Stimulated activated CD4-positive, alpha-beta T cell treated with anti-CD3 and anti-CD28 coated beads, TNF-alpha, amount 100 ng/mL, for 48 hours (primary cell): ENCODE measurements at regions not wholly inside any gene's neighbourhood (a gene's known extent, or its start where the extent isn't known, plus 50 kb on each side); places are given as distances from the start of the nearest gene placed in this dataset.
"Not testable (repeated sequence)": the region's sequence is repeated elsewhere in the genome, so short reads cannot be mapped to it uniquely, and the experiment has no call there.

Experiments
- DNase-seq, 3 donors: peaks; one replicate each; pipeline ENCODE4 v3.0.0-alpha.2; 2020; ENCODE audit warnings: low read depth in 3 of 3

DNA sequence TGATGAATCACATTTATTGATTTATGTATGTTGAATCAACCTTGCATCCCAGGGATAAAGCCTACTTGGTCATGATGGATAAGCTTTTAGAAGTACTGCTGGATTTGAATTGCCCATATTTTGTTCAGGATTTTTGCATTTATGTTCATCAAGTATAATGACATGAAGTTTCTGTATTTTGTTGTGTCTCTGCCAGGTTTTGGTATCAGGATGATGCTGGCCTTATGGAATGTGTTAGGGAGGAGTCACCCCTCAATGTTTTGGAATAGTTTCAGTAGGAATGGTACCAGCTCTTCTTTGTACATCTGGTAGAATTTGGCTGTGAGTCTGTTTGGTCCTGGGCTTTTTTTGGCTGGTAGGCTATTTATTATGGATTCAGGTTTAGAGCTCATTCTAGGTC lies 1643.1 kb upstream of the B3GALT2 start:
- no peak for DNase-seq

GRCh38 chr1:194825382-194825781 lies 1639.0 kb upstream of the B3GALT2 start:
- DNase-seq: no peak

DNA sequence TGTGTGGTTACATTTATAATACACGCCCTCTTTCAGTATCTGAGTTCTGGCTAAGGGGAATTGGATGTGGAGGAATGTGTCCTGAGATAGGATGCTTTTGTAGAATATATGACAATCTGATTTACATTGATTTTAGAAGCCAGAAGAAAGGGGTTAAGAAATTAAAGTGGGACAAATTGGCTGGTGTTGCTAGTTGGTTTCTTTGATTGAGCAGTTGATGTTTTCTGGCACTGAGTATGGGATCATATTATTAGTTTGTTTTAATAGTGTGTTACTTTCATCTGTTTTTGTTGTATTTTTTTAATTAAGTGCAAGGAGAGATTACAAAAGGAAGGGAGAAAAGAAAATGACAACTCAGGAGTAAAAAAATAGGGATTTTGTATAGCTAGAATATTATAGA lies 1634.7 kb upstream of the B3GALT2 start:
- DNase-seq: no peak

- no peak for DNase-seq
Measured at GRCh38 chr1:194818674-194819073, 1632.3 kb upstream of the B3GALT2 start.

DNA sequence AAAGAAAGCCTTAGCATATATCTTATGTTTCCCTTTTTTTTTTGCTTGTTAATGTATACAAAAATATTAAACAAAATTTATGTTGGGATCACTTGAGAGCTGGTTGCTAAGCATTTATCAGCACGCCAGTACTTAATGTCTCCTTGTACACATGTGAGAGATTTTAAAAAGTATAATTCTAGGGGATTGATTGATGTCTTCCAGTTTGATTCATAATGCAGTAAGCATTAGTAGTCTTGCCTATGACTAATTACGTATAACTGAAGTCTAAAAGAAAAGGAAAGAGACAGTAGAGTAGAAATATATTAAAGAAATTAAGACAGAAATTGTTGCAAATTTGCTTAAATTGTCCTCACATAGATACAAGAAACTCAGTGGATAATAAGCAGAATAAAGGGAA lies 1630.4 kb upstream of the B3GALT2 start:
- DNase-seq: no peak

- no peak for DNase-seq
Measured at GRCh38 chr1:194813096-194813495, 1626.7 kb upstream of the B3GALT2 start.

DNA sequence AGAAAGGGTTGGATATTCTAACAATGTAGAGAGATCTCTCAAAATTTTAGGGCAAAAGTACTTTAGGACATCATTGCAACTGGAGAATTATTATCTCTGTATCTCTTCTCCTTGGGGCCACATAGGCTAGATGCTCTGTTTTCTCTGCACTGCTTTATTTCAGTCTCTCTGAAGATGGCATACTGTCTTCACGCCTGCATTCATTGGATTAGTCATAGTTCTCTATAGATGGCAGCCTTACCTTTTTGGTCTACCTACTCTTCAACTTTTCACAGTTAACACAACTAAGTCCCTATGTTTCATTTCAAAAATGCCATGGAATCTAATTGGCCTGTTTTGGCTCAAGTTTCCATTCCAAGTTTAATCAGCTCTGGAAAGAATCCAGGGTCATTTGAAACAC lies 1623.3 kb upstream of the B3GALT2 start:
- DNase-seq: no peak

DNA sequence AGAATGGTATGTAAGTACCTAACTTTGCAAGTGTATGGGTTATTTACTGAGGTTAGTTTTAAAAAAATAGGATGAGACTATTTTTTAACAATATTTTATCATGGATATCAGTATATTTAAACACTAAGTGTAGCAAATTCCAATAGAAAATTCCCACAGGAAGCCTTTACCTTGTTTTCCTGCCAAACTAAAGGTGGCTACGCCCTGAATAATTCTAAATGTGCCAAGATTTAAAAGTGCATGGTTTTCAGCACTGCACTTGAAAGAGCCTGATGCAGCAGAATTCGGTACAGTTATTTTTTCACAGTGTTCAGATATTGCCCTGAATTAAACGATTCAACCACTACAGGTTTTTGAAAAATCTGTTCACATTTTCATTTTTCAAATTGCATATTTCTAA lies 1622.8 kb upstream of the B3GALT2 start:
- no peak for DNase-seq

DNA sequence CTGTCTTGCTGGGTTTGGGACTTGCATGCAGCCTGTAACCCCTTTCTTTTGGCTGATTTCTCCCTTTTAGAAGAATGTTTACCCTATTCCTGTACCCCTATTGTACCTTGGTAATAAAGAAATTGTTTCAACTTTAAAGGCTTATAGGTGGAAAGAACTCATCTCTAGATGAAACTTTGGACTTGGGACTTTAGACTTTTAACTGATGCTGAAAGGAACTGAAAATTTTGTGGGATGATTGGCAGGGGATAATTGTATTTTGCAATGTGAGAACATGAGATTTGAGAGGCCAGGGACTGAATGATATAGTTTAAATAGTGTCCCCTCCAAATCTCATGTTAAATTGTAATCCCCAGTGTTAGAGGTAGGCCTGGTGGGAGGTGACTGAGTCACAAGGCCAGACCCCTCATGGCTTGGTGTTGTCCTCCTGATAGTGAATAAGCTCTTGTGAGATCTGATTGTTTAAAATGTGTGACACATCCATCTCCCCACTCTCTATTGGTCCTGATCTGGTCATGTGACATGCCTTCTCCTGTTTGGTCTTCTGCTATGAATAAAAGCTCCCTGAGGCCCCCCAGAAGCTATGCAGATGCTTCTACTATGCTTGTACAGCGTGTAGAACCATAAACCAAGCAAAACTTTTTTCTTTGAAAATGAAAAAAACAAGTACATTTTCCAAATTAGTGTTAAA lies 1621.3 kb upstream of the B3GALT2 start:
- DNase-seq: no peak

GRCh38 chr1:194802572-194802971 lies 1616.2 kb upstream of the B3GALT2 start:
- DNase-seq: no peak

DNA sequence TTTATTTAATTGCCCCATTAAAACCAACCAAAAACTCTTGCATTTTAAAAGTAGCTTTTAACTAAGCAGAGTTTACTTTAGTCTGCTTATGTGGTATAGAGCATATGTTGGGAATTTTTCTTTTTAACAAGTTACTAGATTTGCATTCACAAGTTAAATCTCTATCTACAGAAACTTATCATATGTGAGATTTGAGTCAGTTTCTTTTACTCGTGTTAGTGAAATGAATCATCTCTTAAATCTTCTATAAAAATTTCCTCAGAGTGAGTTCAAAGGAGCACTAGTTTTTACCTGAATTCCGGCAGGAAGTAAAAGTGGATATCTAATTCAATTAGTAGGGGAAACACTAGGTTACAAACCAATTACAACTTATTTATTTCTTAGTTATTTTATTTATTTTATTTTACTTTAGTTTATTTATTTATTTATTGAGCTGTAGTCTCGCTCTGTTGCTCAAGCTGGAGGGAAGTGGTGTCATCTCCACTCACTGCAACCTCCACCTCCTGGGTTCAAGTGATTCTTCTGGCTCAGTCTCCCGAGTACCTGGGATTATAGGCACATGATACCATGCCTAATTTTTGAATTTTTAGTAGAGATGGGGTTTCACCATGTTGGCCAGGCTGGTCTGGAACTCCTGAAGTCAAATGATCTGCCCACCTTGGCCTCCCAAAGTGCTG lies 1609.6 kb upstream of the B3GALT2 start:
- no peak for DNase-seq

DNA sequence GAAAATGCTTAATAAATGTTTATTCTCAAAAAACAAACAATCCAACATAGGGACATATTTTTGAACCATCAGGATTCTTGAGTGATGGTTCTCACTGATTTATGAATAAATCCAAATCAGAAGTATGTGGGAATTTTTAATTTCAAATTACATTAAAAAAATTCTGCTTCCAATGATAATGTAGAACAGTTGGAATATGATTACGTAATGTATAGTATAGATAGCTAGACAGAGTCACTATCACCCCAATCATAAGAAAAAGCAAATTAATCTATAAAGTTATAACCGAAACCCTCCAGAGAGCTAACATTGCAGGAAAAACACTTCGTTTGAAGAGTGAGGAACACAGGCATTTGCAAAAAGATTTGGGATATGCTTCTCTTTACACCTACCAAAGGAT lies 1600.6 kb upstream of the B3GALT2 start:
- DNase-seq: no peak

DNA sequence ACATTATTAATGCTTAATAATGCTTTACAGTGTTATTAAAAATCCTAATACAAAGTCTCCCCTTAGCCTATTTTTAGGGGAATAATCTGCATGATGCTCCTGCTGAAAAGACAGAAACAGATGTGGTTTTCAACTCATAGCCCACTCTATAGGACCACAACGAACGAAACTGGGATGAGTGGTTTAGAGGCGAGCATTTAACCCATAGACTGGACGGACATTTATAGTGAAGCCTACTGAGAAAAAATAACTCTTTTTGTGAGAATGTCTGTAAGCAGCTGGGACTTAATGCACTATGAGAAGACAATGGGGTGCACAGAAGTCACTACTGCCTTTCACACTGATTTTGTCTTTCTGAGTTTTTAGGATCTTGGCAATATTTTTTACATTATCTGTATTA lies 1599.6 kb upstream of the B3GALT2 start:
- no peak for DNase-seq

DNA sequence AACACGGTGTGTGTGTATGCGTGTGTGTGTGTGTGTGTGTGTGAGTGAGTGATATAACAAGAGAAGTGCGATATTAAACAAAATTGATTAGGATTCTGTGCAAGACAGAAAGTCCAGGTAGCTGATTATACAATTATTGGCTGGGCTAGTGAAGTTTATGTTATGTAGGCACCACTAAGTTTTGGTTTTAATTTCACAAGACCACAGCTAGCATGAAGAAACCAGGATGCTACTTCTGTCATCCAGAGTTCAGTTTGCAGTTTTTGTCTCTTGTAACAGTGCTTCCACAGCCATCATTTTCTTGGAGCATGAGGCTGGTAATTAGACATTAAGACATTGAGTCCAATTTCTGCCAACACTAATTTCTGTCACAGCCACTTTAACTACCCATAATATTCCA lies 1590.2 kb upstream of the B3GALT2 start:
- no peak for DNase-seq

DNA sequence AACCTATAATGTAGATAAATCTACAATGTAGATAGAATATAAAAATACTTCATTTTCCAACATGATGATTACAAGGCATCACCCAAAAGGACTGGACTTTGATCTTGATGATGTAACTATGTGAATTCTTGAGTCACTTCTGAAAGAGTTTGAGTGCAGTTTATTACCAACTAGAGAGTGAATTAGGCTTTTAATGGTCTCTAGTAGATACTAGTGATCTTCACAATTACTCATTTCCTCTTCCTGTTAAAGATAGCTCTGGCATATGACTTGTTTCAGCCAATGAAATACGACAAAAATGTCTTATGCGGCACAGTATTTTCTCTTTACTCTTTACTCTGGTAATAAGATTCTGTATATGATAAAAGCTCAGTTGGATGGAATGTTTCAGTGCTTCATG lies 1588.1 kb upstream of the B3GALT2 start:
- no peak for DNase-seq

DNA sequence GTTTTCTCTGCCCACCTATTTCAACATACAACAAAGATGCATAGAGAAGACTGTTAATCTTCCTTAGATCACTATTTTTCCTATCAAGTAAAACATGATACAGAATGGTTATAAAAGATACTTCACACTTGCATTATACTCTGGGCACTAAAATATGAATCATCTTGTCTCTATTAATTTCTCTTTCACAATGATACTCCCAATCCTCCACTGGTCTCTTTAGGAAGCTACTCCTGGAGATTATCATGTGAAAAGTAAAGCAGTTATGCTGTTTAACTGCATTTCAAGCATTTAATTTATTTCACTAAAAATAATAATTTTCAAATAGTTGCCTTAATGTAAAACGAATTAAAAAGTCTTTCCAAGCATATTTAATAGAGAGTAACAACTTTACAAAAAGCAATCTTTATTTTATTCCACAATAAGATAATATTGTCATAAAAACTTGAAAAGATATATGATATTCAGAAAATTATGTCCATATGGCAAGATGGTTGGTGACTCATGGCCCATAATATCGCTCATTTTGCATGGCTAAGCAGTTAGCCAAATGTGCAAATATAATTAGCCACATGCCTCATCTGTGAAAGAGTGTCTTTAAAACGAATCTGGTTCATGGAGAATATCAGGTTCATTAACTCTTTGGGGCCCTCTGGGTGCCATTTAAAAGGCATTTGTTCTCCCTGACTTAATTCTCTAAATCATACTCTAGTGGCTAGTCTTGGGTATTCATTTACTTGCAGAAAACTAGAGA lies 1569.0 kb upstream of the B3GALT2 start:
- DNase-seq: no peak

DNA sequence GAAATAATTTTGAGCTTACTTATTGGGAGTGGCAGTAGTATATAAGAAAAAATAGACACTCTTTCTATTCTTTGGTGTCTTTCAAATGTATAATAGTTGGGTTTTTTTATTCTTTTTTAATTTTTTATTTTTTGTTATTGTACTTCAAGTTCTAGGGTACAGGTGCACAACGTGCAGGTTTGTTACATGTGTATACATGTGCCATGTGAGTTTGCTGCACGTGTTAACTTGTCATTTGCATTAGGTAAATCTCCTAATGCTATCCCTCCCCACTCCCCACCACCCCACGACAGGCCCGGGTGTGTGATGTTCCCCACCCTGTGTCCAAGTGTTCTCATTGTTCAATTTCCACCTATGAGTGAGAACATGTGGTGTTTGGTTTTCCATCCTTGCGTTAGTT lies 1552.4 kb upstream of the B3GALT2 start:
- DNase-seq: not testable (repeated sequence)

GRCh38 chr1:194734970-194735369 lies 1548.6 kb upstream of the B3GALT2 start:
- DNase-seq: no peak

DNA sequence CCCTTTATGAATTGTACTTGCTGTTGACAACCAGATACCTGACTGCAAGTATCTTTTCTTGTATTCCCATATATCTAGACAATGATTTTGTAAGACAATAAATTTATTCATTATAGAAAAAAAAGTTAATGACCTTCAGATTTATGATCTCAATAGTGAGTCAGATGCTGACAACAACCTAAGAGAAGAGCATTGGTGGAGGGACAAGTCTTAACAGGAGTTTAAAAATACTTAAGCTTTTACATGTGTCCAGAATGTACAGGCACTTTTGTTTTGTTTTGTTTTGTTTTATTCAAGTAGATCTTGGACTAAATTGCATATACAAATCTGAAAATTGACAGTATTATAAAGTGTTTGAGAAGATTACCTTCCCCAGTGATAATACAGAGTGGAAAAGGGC lies 1544.6 kb upstream of the B3GALT2 start:
- DNase-seq: no peak

GRCh38 chr1:194730304-194730703 lies 1543.9 kb upstream of the B3GALT2 start:
- DNase-seq: no peak

DNA sequence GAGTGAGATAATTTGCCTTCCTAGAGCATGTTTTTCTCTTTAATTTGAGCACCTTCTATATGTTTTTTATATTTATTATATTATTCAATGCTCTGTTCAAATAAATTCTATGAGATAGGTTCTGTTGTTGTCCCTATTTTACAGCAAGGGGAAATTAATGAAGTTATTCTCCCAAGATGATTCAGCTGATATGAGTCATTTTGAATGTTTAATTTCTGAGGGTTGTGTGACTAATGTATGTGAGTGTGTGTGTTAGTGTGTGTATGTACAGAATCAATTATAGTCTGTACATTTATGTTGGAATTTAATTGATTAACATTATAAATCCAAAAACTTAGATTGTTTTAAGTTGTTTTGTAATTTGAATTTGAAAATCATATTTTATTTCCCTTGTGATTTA lies 1536.7 kb upstream of the B3GALT2 start:
- no peak for DNase-seq

DNA sequence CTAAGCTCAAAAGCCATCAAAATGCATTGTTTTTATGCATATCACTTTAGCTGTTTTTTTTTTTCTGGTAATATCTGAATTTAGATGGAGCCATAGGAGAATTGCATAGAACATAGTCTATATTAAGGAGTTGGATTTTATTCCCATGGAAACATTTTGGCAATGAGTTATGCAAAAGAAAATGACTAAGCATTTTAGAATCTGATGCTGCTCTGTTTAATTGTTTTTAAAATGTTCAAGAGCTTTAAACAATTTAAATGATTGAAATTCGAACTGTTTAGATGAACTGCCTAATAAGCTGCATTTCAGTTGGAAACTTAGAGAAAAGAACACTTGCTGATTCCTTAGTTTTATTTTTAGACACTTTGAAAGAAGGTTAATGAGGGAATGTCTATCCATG lies 1531.5 kb upstream of the B3GALT2 start:
- DNase-seq: no peak

GRCh38 chr1:194717334-194717733 lies 1530.9 kb upstream of the B3GALT2 start:
- no peak for DNase-seq
